ENCODE measurements at regions not wholly inside any gene's neighbourhood (a gene's known extent, or its start where the extent isn't known, plus 50 kb on each side); places are given as distances from the start of the nearest gene placed in this dataset.

DNA sequence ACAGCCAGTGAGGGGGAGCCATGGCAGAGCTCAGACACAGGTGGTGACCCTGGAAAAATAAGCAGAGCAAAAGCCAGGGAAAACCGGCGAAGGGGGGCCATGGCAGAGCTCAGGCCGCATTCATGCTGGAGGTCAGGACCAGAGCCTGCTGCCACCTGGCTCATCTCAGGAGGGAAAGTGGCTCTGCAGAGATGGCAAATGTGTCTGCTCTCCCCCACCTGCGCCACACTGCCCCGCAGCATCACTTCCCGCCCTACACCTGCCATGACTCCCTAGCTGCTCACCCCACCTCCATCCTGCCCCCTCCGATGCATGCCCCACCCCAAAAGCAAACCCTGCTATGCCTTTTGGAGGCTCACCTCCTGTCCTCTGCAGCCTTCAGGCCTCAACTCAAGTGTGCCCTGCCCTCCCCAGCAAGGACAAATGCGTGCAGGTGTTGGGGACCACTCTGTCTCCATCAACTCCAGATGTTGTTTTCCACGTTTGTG lies 123.2 kb upstream of the FGF3 start:
- Histone ChIP-seq H3K4me3 (ENCODE audit: low read depth, low read length, poor library complexity, severe bottlenecking) (no peak overlapping the region), H2AFZ (ENCODE audit: low read length) (no peak overlapping the region), H3K36me3 (ENCODE audit: insufficient read depth, low read length) (no peaks in the 10 kb centered on the region), H3K27ac (ENCODE audit: low read depth, low read length, poor library complexity, severe bottlenecking) (no peak overlapping the region), H3K4me1 (ENCODE audit: insufficient read depth, low read length, severe bottlenecking) (no peaks in the 10 kb centered on the region), H3K9ac (ENCODE audit: low read length) (no peak overlapping the region), H3K9me2 (ENCODE audit: low read depth, low read length) (no peaks in the 10 kb centered on the region), H4K20me1 (ENCODE audit: insufficient read depth, low read length) (no peaks in the 10 kb centered on the region), H3K27me3 (ENCODE audit: insufficient read depth, low read length) (no peaks in the 10 kb centered on the region), H3F3A (ENCODE audit: insufficient read depth, low read length) (no peaks in the 10 kb centered on the region), H3K4me2 (ENCODE audit: low read length) (no peak overlapping the region), H3K79me2 (ENCODE audit: insufficient read depth, low read length) (no peaks in the 10 kb centered on the region), H3K9me3 (ENCODE audit: low read length) (no peaks in the 10 kb centered on the region)
- no peak for TF ChIP-seq EZH2 (IDR thresholded peaks at IDR 0.05; ENCODE audit: borderline replicate concordance, low read length)
- TF ChIP-seq CTCF (IDR thresholded peaks at IDR 0.05; ENCODE audit: low read length): no peak

DNA sequence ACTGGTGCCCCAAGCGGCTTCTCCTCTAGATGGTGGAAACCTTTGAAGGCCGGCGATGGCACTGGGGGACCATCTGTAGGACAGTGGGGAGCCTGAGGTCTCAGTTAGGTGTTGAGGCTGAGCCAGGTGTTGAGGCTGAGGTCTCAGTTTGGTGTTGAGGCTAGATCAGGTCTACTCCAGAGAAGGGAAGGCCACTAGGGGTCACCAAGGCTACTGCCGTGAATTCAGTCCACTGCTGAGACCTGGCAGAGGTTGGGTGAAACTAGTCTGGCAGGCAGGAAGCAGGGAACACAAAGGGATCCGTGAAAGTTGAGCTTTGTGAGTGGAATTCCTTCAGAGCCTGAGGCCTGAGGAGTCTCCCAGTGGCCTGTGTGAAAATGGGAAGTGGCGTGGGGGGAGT lies 123.8 kb upstream of the FGF3 start:
- no peaks in the 10 kb centered on the region for H3K9me2 ChIP-seq (ENCODE audit: low read depth, low read length)
- no peak overlapping the region for H3K27ac ChIP-seq (ENCODE audit: low read depth, low read length, poor library complexity, severe bottlenecking)
- no peak overlapping the region for H3K4me2 ChIP-seq (ENCODE audit: low read length)
- H3K27me3 ChIP-seq (ENCODE audit: insufficient read depth, low read length): no peaks in the 10 kb centered on the region
- no peaks in the 10 kb centered on the region for H3K79me2 ChIP-seq (ENCODE audit: insufficient read depth, low read length)
- no peaks in the 10 kb centered on the region for H3K36me3 ChIP-seq (ENCODE audit: insufficient read depth, low read length)
- no peaks in the 10 kb centered on the region for H3K9me3 ChIP-seq (ENCODE audit: low read length)
- no peak overlapping the region for H3K9ac ChIP-seq (ENCODE audit: low read length)
- H3K4me3 ChIP-seq (ENCODE audit: low read depth, low read length, poor library complexity, severe bottlenecking): no peak overlapping the region
- TF ChIP-seq EZH2 (IDR thresholded peaks at IDR 0.05; ENCODE audit: borderline replicate concordance, low read length) (no peak), CTCF (IDR thresholded peaks at IDR 0.05; ENCODE audit: low read length) (no peak)
- no peaks in the 10 kb centered on the region for H3F3A ChIP-seq (ENCODE audit: insufficient read depth, low read length)
- H4K20me1 ChIP-seq (ENCODE audit: insufficient read depth, low read length): no peaks in the 10 kb centered on the region
- no peaks in the 10 kb centered on the region for H3K4me1 ChIP-seq (ENCODE audit: insufficient read depth, low read length, severe bottlenecking)
- H2AFZ ChIP-seq (ENCODE audit: low read length): no peak overlapping the region

DNA sequence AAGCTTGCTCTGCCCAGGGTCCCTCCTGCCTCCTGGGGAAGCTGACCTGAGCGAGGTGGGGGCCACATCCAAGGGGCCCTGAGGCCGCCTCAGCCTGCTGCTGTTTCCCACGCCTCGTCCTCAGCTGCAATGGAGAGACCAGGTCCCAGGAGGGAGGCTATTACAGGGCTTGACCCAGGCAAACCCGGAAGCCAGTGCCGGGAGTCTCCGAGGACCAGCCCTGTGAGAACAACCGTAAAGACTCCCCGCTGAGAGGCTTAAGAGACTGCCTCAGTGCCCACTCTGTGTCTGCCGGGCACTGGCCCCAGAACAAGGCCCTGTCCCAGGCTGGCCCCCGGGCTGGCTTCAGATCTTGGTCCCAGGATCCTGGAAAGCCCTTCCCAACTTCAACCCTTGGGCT lies 124.3 kb upstream of the FGF3 start:
- no peak overlapping the region for H3K27ac ChIP-seq (ENCODE audit: low read depth, low read length, poor library complexity, severe bottlenecking)
- H3K9ac ChIP-seq (ENCODE audit: low read length): no peak overlapping the region
- H4K20me1 ChIP-seq (ENCODE audit: insufficient read depth, low read length): no peaks in the 10 kb centered on the region
- no peaks in the 10 kb centered on the region for H3K36me3 ChIP-seq (ENCODE audit: insufficient read depth, low read length)
- no peaks in the 10 kb centered on the region for H3K9me3 ChIP-seq (ENCODE audit: low read length)
- H3K9me2 ChIP-seq (ENCODE audit: low read depth, low read length): no peaks in the 10 kb centered on the region
- H3K4me2 ChIP-seq (ENCODE audit: low read length): no peak overlapping the region
- H3K27me3 ChIP-seq (ENCODE audit: insufficient read depth, low read length): no peaks in the 10 kb centered on the region
- H3K4me1 ChIP-seq (ENCODE audit: insufficient read depth, low read length, severe bottlenecking): no peaks in the 10 kb centered on the region
- H3K4me3 ChIP-seq (ENCODE audit: low read depth, low read length, poor library complexity, severe bottlenecking): no peak overlapping the region
- H3F3A ChIP-seq (ENCODE audit: insufficient read depth, low read length): no peaks in the 10 kb centered on the region
- no peaks in the 10 kb centered on the region for H3K79me2 ChIP-seq (ENCODE audit: insufficient read depth, low read length)
- no peak overlapping the region for H2AFZ ChIP-seq (ENCODE audit: low read length)
- TF ChIP-seq EZH2 (IDR thresholded peaks at IDR 0.05; ENCODE audit: borderline replicate concordance, low read length) (no peak), CTCF (IDR thresholded peaks at IDR 0.05; ENCODE audit: low read length) (no peak)

Data from OCI-LY1 (cell line).